IMR-90 (cell line): ENCODE measurements at regions not wholly inside any gene's neighbourhood (a gene's known extent, or its start where the extent isn't known, plus 50 kb on each side); places are given as distances from the start of the nearest gene placed in this dataset.
A peak's percentile ranks its signal among the peaks of the same experiment; 100 is the strongest.

ENCODE experiments used
- ATAC-seq: fragments of 200-7000 bp; cut with Tn5 transposase; 2 replicates; pipeline ENCODE4 v1.9.1; 2020; ENCODE audit warnings: low read depth, mild to moderate bottlenecking, moderate library complexity
- BruUV-seq: library from RNA; stranded (reverse); fragments of 400-500 nt; replicated peaks from 2 replicates; lab custom pipeline; 2021; lab: Mats Ljungman, UMichigan
- CTCF ChIA-PET: fragments of 300-600 bp; formaldehyde crosslinking; extraction: SDS; loops from one replicate; lab custom pipeline; 2021; ENCODE audit warnings: antibody characterized with exemption; lab: Yijun Ruan, JAX
- POLR2A ChIA-PET: fragments of 300-600 bp; sonication (Branson Sonifier 250); formaldehyde crosslinking; loops from one replicate; lab custom pipeline; 2022; ENCODE audit warnings: antibody characterized with exemption; ENCODE audit not compliant: unreplicated experiment; lab: Charles Lee
- DNase-seq: peaks from one replicate; pipeline ENCODE4 v3.0.0; 2013
- H2AFZ ChIP-seq: replicated peaks from 2 replicates; pipeline ENCODE3; 2013; ENCODE audit warnings: low read length, mild to moderate bottlenecking; ENCODE audit not compliant: poor library complexity
- H2AK5ac ChIP-seq: 2 replicates; pipeline ENCODE4 v1.6.1; 2013; ENCODE audit warnings: low read depth, low read length, inconsistent platforms
- H2AK9ac ChIP-seq: replicated peaks from 2 replicates; pipeline ENCODE3; 2013; ENCODE audit warnings: mild to moderate bottlenecking, low read depth, low read length, moderate library complexity; ENCODE audit not compliant: poor library complexity
- H2BK120ac ChIP-seq: 2 replicates; pipeline ENCODE4 v1.6.1; 2013; ENCODE audit warnings: low read depth, low read length, inconsistent platforms
- H2BK15ac ChIP-seq: 3 replicates; pipeline ENCODE4 v1.6.1; 2013; ENCODE audit warnings: low read depth, low read length, inconsistent platforms
- H2BK20ac ChIP-seq: 2 replicates; pipeline ENCODE4 v1.6.1; 2013; ENCODE audit warnings: low read depth, mild to moderate bottlenecking, inconsistent platforms, low read length, moderate library complexity
- H2BK5ac ChIP-seq: 2 replicates; pipeline ENCODE4 v1.6.1; 2013; ENCODE audit warnings: mild to moderate bottlenecking, low read depth, low read length, inconsistent platforms; ENCODE audit not compliant: poor library complexity, severe bottlenecking
- H3K14ac ChIP-seq: replicated peaks from 2 replicates; pipeline ENCODE4 v1.6.1; 2013; ENCODE audit warnings: low read depth, low read length, inconsistent platforms
- H3K18ac ChIP-seq: 2 replicates; pipeline ENCODE4 v1.6.1; 2013; ENCODE audit warnings: low read depth, low read length, control low read depth
- H3K23ac ChIP-seq: 2 replicates; pipeline ENCODE4 v1.6.1; 2013; ENCODE audit warnings: low read depth, low read length, inconsistent platforms
- H3K27ac ChIP-seq: 2 replicates; pipeline ENCODE4 v1.5.1; 2013; ENCODE audit warnings: mild to moderate bottlenecking, control low read depth, low read length; ENCODE audit not compliant: insufficient read depth
- H3K27me3 ChIP-seq: 2 replicates; pipeline ENCODE4 v1.6.1; 2013; ENCODE audit warnings: low read length; ENCODE audit not compliant: control insufficient read depth, insufficient read depth
- H3K36me3 ChIP-seq: 2 replicates; pipeline ENCODE4 v1.6.1; 2013; ENCODE audit warnings: low read length, mixed read lengths; ENCODE audit not compliant: control insufficient read depth, insufficient read depth
- H3K4ac ChIP-seq: 2 replicates; pipeline ENCODE4 v1.6.1; 2013; ENCODE audit warnings: low read depth, low read length, inconsistent platforms
- H3K4me1 ChIP-seq: 2 replicates; pipeline ENCODE4 v1.6.1; 2013; ENCODE audit warnings: low read length, mixed read lengths; ENCODE audit not compliant: control insufficient read depth, insufficient read depth
- H3K4me2 ChIP-seq: 2 replicates; pipeline ENCODE4 v1.6.1; 2013; ENCODE audit warnings: low read depth, mild to moderate bottlenecking, control low read depth, low read length, moderate library complexity
- H3K4me3 ChIP-seq: 2 replicates; pipeline ENCODE4 v1.5.1; 2013; ENCODE audit warnings: low read depth, mild to moderate bottlenecking, control low read depth, low read length, moderate library complexity; ENCODE audit not compliant: insufficient read depth
- H3K56ac ChIP-seq: 2 replicates; pipeline ENCODE4 v1.6.1; 2013; ENCODE audit warnings: low read length, inconsistent platforms; ENCODE audit not compliant: insufficient read depth; ENCODE audit errors: extremely low read depth
- H3K79me1 ChIP-seq, 2 experiments: 2 replicates each; pipeline ENCODE4 v1.6.1; 2013; ENCODE audit warnings: low read length in 2 of 2, inconsistent platforms in 1 of 2, low read depth in 1 of 2
- H3K9ac ChIP-seq: 2 replicates; pipeline ENCODE4 v1.6.1; 2013; ENCODE audit warnings: low read depth, low read length, control low read depth
- H3K9me1 ChIP-seq: 2 replicates; pipeline ENCODE4 v1.6.1; 2013; ENCODE audit warnings: low read length, inconsistent platforms; ENCODE audit not compliant: insufficient read depth
- H3K9me3 ChIP-seq: 2 replicates; pipeline ENCODE4 v1.6.1; 2013; ENCODE audit warnings: low read length; ENCODE audit not compliant: control insufficient read depth, insufficient read depth
- H4K20me1 ChIP-seq: 2 replicates; pipeline ENCODE4 v1.6.1; 2013; ENCODE audit warnings: low read length, inconsistent platforms; ENCODE audit not compliant: insufficient read depth
- H4K5ac ChIP-seq: 2 replicates; pipeline ENCODE4 v1.6.1; 2013; ENCODE audit warnings: mild to moderate bottlenecking, low read depth, low read length, control low read depth
- H4K8ac ChIP-seq, 2 experiments: 2 replicates each; pipeline ENCODE4 v1.6.1; 2013; ENCODE audit warnings: low read depth in 2 of 2, low read length in 2 of 2, control low read depth in 1 of 2, inconsistent platforms in 1 of 2
- H4K91ac ChIP-seq: 2 replicates; pipeline ENCODE4 v1.6.1; 2013; ENCODE audit warnings: low read depth, low read length, inconsistent platforms; ENCODE audit not compliant: insufficient read depth
- ELK1 ChIP-seq: fragments of 150-350 bp; IDR thresholded peaks from 2 replicates; pipeline ENCODE4 v1.6.1; 2016; ENCODE audit warnings: low read depth, mild to moderate bottlenecking, low read length, moderate library complexity, borderline replicate concordance
- MAZ ChIP-seq: IDR thresholded peaks from 2 replicates; pipeline ENCODE4 v1.6.1; 2012; ENCODE audit warnings: low read depth, mild to moderate bottlenecking, low read length, improper control_type of control experiment, moderate library complexity, borderline replicate concordance
- MXI1 ChIP-seq: IDR thresholded peaks from 2 replicates; pipeline ENCODE4 v1.6.1; 2012; ENCODE audit warnings: low read depth, mild to moderate bottlenecking, low read length, moderate library complexity, borderline replicate concordance
- WGBS, 2 experiments: methylation state at CpG; one replicate each; pipeline versions ENCODE4 v1.1.5 to v1.1.7; 2013; ENCODE audit warnings: missing lambda C conversion rate in 2 of 2; ENCODE audit not compliant: insufficient read length in 1 of 2; ENCODE audit errors: extremely low coverage in 2 of 2; 5-methylcytosine and 5-hydroxymethylcytosine counted together
- dilution Hi-C: fragments of 300-500 bp; cut with HindIII; formaldehyde crosslinking; loops from one replicate; pipeline ENCODE4 v1.14.3; 2018; ENCODE audit warnings: low sequenced_read_pairs; ENCODE audit not compliant: unreplicated experiment
- in situ Hi-C: fragments of 300-500 bp; cut with MboI; formaldehyde crosslinking; loops from 3 replicates; pipeline ENCODE4 v1.14.3; 2019; ENCODE audit warnings: low sequenced_read_pairs, inconsistent platforms, mixed read lengths
- intact Hi-C: fragments of 100-400 bp; cut with micrococcal nuclease; formaldehyde crosslinking; loops from 2 replicates; pipeline ENCODE4 v1.10.0; 2022

GRCh38 chr5:10894445-10895054, 133.5 kb upstream of the DAP start:
- Histone ChIP-seq H2BK120ac (no peak overlapping the region), H2AK5ac (no peak overlapping the region), H3K14ac (no peak overlapping the region), H3K9me3 (peaks cover 7% of the 10 kb centered on the region), H3K27ac (no peak overlapping the region), H3K9me1 (no peaks in the 10 kb centered on the region), H2BK15ac (no peak overlapping the region), H2BK20ac (no peak overlapping the region), H2AFZ (peak overlapping the region; percentile 39), H3K27me3 (no peaks in the 10 kb centered on the region), H4K91ac (no peak overlapping the region), H3K56ac (no peak overlapping the region), H2AK9ac (no peak overlapping the region), H3K36me3 (no peaks in the 10 kb centered on the region), H4K5ac (no peak overlapping the region), H4K8ac (no peak overlapping the region), H3K4me1 (no peaks in the 10 kb centered on the region), H3K4ac (no peak overlapping the region), H3K4me3 (no peak overlapping the region), H3K23ac (no peak overlapping the region), H4K20me1 (no peaks in the 10 kb centered on the region), H3K79me1 (no peaks in the 10 kb centered on the region), H3K4me2 (no peak overlapping the region), H3K9ac (no peak overlapping the region), H2BK5ac (no peak overlapping the region), H3K18ac (no peak overlapping the region)
- no peak for DNase-seq
- ChIA-PET CTCF (no interaction called here), POLR2A (no interaction called here)
- no peak for TF ChIP-seq ELK1
- TF ChIP-seq MAZ = no peak
- TF ChIP-seq MXI1 = no peak
- 100% methylated on average over 3 of the region's 9 CpGs; no CpG with 5 or more reads in 1 of the 2 experiments for WGBS, 2 experiments
- in situ Hi-C loops (no loop called here), dilution Hi-C loops (no loop called here), intact Hi-C loops (no loop called here)
- ATAC-seq = no peak
- no TSS peak for BruUV-seq
